Middle frontal gyrus (tissue), 1 donor: ENCODE measurements at regions not wholly inside any gene's neighbourhood (a gene's known extent, or its start where the extent isn't known, plus 50 kb on each side); places are given as distances from the start of the nearest gene placed in this dataset.

Source experiments
- DNase-seq: peaks from one replicate; pipeline ENCODE4 v3.0.0-alpha.2; 2015; ENCODE audit warnings: low spot score; ENCODE audit errors: extremely low spot score

DNA sequence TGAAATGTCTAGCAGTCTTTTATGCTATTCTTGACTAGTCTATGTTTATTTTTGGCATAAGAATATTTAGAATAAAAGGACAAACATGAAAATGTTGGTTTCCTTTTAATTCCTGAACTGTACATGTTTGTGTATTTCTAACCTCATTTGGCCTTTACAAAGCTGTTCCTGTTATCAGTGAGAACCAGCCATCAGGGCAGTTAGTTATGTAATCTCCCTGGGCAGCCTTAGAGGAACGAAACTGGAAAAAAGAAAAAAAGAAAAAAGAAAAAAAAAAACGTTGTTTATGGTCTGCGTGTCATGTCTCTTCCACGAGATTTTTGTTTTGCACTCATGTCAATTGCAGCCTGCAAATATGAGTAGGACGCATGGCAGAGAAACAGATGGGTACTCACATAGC lies 193.7 kb downstream of the MAGEB5 start:
- no peak for DNase-seq

DNA sequence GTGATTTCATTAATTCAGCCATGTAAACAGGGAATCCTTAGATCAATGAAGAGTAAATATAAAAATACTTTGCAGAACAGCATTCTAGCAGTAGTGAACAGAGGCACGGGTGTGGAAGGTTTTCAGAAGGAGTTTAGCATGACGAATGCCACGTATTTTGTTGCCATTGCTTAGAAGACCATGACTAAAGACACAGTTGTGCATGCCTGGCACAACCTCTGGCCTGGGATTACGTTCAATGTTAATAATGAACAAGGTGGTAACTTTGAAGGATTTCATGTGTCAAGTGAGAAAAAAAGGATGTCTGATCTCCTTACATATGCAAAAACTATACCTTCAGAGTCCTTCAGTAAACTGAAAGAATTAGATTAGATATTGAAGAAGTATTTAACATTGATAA lies 171.9 kb downstream of the MAGEB5 start:
- DNase-seq = no peak

DNA sequence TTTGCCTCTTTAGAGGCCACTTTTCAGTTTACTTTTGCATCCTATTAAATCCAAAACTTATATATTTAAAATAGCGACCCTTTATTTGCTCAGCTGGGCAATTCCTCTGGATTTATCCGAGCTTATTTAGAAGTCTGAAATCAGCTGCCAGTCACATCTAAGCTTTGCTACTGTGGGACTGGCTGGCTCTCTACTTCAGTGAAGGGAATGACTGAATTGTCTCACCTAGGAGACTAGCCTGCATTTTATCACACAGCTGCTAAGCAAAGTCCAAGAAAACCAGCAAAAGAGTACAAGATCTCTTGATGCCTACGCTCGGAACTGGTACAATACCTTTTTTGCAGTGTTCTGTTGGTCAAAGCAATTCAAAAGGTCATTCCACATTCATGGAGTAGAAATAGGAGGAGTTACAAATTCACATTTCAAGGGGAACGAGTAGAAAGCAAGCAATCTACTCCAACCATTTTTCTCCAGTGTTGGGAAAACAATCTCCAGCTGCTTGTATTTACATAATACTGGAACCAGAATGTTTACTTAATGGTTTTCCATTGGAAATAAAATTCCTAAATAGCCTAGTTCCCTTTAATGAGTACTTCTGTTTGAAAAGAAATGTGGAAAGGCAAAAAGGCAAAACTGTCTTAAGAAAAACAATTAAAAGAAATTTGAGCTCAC lies 160.2 kb downstream of the MAGEB5 start:
- DNase-seq = no peak

DNA sequence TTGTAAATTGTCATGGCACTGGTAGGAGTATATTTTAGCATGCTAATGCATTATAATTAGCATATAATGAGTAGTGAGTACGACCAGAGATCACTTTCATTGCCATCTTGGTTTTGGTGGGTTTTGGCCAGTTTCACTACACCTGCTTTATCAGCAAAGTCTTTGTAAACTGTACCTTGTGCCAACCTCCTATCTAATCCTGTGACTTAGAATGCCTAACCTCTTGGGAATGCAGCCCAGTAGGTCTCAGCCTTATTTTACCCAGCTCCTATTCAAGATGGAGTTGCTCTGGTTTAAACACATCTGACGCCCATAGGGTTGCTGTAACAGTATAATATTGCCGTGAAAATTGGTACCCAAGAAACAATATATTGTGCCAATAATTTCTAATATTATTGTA lies 159.4 kb downstream of the MAGEB5 start:
- no peak for DNase-seq

DNA sequence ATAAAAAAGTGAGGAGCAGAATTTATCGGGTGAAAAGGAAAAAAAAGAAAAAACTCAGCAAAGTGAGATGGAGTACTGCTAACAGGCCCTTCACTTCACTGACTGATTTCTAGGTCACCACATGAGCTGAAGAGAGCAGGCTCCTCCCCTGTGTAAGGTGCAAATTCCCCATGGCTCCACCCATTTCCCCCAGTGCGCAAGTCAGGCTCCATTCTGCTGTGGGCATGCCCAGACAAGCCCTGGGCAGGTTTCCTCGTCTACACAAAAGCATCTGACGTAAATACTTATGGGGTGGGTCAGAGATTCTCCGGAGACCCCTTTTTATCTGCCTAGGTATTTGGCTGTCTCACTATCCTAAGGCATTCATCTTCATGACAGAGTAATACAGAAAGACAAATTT lies 157.9 kb downstream of the MAGEB5 start:
- DNase-seq = no peak

DNA sequence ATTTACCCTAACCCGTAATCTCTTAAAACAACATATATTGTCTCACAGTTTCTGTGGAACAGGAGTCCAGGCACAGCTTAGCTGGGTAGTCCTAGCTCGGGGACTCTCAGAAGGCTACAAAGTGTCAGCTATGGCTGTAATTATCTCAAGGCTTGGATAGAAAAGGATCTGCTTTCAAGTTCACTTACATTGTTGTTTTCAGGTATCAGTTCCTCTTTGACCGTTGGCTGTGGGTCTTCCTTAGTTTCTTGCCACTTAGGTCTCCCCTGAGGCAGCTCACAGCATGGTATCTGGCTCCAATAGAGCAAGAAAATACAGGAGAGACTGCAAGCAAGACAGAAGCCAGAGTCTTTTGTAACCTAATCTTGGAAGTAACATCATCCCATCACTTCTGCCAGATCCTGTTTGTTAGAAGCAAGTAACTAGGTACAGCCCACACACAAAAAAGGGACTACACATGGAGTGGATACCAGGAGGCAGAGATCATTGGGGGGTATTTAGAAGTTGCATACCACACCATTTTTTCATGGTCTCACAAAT lies 137.0 kb downstream of the MAGEB5 start:
- DNase-seq = no peak

DNA sequence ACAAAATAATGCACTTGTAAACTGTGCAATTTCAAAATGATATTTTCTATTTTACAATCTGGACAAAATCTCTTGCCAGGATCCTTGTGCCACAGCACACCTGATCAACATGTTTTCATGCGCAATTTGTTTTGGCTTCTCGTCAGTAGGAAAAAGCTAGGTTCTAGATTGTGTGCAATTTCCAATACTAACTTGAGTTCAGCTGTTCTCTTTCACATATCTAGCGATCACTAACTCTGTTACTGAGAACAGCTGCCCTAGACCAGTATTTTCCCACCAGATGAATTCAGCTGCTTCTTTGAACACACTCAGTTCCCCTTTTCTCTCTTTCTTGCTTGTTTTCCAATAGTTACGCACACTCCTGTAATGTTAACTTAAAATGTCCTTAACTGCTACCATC lies 131.2 kb downstream of the MAGEB5 start:
- no peak for DNase-seq

DNA sequence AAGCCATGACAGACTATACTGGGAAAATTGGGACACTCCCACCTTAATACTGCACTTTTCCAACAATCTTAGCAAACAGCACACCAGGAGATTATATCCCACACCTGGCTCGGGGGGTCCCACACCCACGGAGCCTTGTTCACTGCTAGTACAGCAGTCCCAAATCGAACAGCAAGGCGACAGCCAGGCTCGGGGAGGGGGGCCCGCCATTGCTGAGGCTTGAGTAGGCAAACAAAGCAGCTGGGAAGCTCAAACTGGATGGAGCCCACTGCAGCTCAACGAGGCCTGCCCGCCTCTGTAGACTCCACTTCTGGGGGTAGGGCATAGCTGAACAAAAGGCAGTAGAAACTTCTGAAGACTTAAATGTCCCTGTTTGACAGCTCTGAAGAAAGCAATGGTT lies 118.3 kb downstream of the MAGEB5 start:
- no peak for DNase-seq

DNA sequence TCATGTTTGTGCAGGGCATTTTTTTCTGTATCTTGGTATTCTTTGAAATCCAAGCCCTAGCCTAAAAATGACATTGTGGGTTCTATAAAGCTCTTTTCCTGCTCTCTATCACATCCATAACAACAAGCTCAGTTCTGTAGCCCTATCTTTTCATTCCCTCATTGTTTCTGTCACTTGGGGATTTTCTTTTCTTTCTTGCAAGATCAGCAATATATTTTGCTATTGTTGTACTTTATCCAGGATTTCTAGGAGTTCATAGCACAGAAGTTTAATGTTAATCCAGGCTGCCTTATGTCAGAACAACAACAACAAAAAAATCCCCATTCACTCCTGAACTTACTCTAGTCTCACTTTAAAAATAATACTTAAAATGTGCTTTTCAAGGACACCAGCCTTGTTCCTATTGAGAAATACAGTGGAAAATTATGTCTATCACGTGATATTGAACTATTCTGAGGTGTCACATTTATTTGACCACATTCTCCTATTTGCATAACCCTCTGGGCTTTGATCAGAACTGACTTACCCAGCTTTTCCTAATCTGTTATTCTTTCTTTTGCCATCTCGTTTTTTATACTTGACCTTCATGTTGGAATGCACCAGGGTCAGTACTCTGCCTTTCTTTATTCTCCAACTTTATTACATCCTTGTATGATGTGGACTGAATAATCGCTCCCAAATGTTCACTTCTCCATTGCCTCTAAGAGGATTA lies 112.8 kb downstream of the MAGEB5 start:
- no peak for DNase-seq

DNA sequence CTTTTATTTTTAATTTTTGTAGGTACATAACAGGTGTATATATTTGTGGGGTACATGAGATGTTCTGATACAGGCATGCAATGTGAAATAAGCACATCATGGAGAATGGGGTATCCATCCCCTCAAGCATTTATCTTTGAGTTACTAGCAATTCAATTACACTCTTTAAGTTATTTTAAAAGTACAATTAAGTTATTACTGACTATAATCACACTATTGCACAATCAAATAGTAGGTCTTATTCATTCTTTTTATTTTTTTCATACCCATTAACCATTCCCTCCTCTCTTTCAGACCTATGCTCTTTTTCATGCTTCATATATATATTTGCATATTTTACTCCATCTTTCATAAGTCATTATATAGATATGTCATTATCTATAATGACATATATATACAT lies 93.3 kb downstream of the MAGEB5 start:
- no peak for DNase-seq

DNA sequence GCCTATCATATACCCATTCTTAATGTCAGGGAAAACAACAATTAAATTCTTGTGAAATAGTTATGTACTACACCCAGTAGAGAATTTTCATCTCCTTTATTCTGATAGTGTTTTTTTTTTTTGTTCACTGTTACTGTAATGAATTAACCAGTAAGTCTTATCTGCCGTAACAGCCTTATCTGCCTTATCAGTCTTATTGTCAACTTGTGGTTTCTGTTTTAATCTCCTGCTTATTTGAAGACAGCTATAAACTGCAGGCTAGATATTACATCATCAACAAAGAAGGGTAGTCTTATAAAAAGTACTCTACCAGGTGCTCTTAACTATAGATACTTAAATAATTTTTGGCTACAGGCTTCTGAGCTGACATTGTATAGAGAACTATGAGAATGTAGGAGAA lies 79.5 kb downstream of the MAGEB5 start:
- DNase-seq = no peak

DNA sequence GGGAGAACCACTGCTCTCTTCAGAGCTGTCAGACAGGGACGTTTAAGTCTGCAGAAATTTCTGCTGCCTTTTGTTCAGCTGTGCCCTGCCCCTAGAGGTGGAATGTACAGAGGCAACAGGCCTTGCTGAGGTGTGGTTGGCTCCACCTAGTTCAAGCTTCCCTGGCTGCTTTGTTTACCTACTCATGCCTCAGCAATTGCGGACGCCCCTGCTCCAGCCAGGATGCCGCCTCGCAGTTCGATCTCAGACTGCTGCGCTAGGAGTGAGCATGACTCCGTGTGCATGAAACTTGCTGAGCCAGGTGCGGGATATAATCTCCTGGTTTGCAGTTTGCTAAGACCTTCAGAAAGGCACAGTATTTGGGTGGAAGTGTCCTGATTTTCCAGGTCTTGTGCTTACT lies 70.9 kb downstream of the MAGEB5 start:
- DNase-seq = no peak
